Psoas muscle (tissue), 7 donors: ENCODE measurements at regions not wholly inside any gene's neighbourhood (a gene's known extent, or its start where the extent isn't known, plus 50 kb on each side); places are given as distances from the start of the nearest gene placed in this dataset.

Source experiments
- ATAC-seq, 4 donors: fragments of 200-7000 bp; cut with Tn5 transposase; one replicate each; pipeline ENCODE4 v1.9.1; 2020; ENCODE audit warnings: moderate library complexity in 3 of 4, mild to moderate bottlenecking in 2 of 4
- DNase-seq, 2 donors: peaks; one replicate each; pipeline ENCODE4 v3.0.0-alpha.2; 2020
- H3K27ac ChIP-seq: fragments of 200-600 bp; one replicate; pipeline ENCODE4 v1.8.0; 2022
- H3K27me3 ChIP-seq, 3 donors: fragments of 200-600 bp in 1 of 3; one replicate each; pipeline versions ENCODE4 v1.6.1 to v1.8.0; 2013 to 2022; ENCODE audit warnings: low read length in 2 of 3, mild to moderate bottlenecking in 2 of 3, moderate library complexity in 1 of 3; ENCODE audit not compliant: insufficient read depth in 3 of 3
- H3K36me3 ChIP-seq, 2 donors: fragments of 200-600 bp in 1 of 2; one replicate each; pipeline versions ENCODE4 v1.6.1 to v1.8.0; 2013 to 2022; ENCODE audit warnings: low read depth in 1 of 2, mild to moderate bottlenecking in 1 of 2, moderate library complexity in 1 of 2; ENCODE audit not compliant: insufficient read depth in 1 of 2
- H3K4me1 ChIP-seq: fragments of 200-600 bp; one replicate; pipeline ENCODE4 v1.8.0; 2022
- H3K4me3 ChIP-seq: fragments of 200-600 bp; one replicate; pipeline ENCODE4 v1.8.0; 2022; ENCODE audit warnings: mild to moderate bottlenecking
- H3K9me3 ChIP-seq: fragments of 200-600 bp; one replicate; pipeline ENCODE4 v1.8.0; 2022
- CTCF ChIP-seq: fragments of 200-600 bp; IDR thresholded peaks from one replicate; pipeline ENCODE4 v1.8.0; 2022; ENCODE audit warnings: antibody characterized with exemption
- WGBS, 3 donors: extraction: QIAGEN DNeasy Blood & Tissue Kit; methylation state at CpG; one replicate each; pipeline versions ENCODE4 v1.1.6 to v1.1.7; 2013; 5-methylcytosine and 5-hydroxymethylcytosine counted together
- intact Hi-C, 2 donors: fragments of 100-400 bp; cut with DNase I; formaldehyde crosslinking; loops; one replicate each; pipeline versions ENCODE4 v1.11.0 to v1.14.2; 2022
- donor health status: healthy with polysubstance abuse.
- donor health status: DM: no; HTN: no; CAD: no; lungs with moderate emphysema.
- donor health status: Bipolar disorder and iron deficiency.
- donor health status: healthy.
- donor health status: DM: yes; HTN: yes; CAD: no.
- donor health status: DM: no; HTN: no; CAD: no.
- donor health status: DM: yes; HTN: yes; CAD: no.

GRCh38 chrX:10350981-10351380 is 194.2 kb downstream of the CLCN4 start:
- no peak for TF ChIP-seq CTCF
- WGBS, 3 donors, result 49 to 60% (median 50%) methylated on average over 3 of the region's 3 CpGs
- intact Hi-C loops, result no loop called here
- no peaks in the 10 kb centered on the region for H3K4me1 ChIP-seq
- DNase-seq (no peak), ATAC-seq (no peak)
- H3K27ac ChIP-seq, result no peak overlapping the region
- peaks cover 12% of the 10 kb centered on the region for H3K9me3 ChIP-seq
- no peaks in the 10 kb centered on the region for H3K27me3 ChIP-seq
- H3K36me3 ChIP-seq, result no peaks in the 10 kb centered on the region
- H3K4me3 ChIP-seq, result no peak overlapping the region

GRCh38 chrX:10352536-10352935 is 195.8 kb downstream of the CLCN4 start:
- Histone ChIP-seq H3K27ac (no peak overlapping the region), H3K27me3 (no peaks in the 10 kb centered on the region), H3K9me3 (peaks cover 3% of the 10 kb centered on the region), H3K36me3 (no peaks in the 10 kb centered on the region), H3K4me3 (no peak overlapping the region), H3K4me1 (no peaks in the 10 kb centered on the region)
- DNase-seq, result no peak
- intact Hi-C loops, result no loop called here
- TF ChIP-seq CTCF, result no peak
- 63 to 70% (median 66%) methylated on average over 1 of the region's 1 CpG for whole genome bisulfite sequencing, 3 donors
- no peak for ATAC-seq

GRCh38 chrX:10356979-10357378 is 200.2 kb downstream of the CLCN4 start:
- WGBS, 3 donors, result 94 to 98% (median 96%) methylated on average over 3 of the region's 3 CpGs
- no peak for ATAC-seq

GRCh38 chrX:10358958-10359357 is 202.2 kb downstream of the CLCN4 start:
- intact Hi-C loops, result no loop called here
- WGBS, 3 donors, result 86 to 91% (median 87%) methylated on average over 1 to 2 of the region's 2 CpGs
- no peaks in the 10 kb centered on the region for H3K9me3 ChIP-seq

More at GRCh38 chrX:10356979-10357378, 200.2 kb downstream of the CLCN4 start:
- H3K36me3 ChIP-seq, result no peaks in the 10 kb centered on the region
- DNase-seq, result no peak
- no peak for TF ChIP-seq CTCF
- intact Hi-C loops, result no loop called here
- H3K4me1 ChIP-seq, result no peaks in the 10 kb centered on the region
- no peak overlapping the region for H3K27ac ChIP-seq
- H3K9me3 ChIP-seq, result no peaks in the 10 kb centered on the region
- no peak overlapping the region for H3K4me3 ChIP-seq
- H3K27me3 ChIP-seq, result no peaks in the 10 kb centered on the region

More at GRCh38 chrX:10358958-10359357, 202.2 kb downstream of the CLCN4 start:
- Histone ChIP-seq H3K27me3 (no peaks in the 10 kb centered on the region), H3K4me1 (no peaks in the 10 kb centered on the region), H3K4me3 (no peak overlapping the region), H3K27ac (no peak overlapping the region), H3K36me3 (no peaks in the 10 kb centered on the region)
- TF ChIP-seq CTCF, result no peak
- ATAC-seq (no peak), DNase-seq (no peak)
